ENCODE measurements at regions not wholly inside any gene's neighbourhood (a gene's known extent, or its start where the extent isn't known, plus 50 kb on each side); places are given as distances from the start of the nearest gene placed in this dataset.

DNA sequence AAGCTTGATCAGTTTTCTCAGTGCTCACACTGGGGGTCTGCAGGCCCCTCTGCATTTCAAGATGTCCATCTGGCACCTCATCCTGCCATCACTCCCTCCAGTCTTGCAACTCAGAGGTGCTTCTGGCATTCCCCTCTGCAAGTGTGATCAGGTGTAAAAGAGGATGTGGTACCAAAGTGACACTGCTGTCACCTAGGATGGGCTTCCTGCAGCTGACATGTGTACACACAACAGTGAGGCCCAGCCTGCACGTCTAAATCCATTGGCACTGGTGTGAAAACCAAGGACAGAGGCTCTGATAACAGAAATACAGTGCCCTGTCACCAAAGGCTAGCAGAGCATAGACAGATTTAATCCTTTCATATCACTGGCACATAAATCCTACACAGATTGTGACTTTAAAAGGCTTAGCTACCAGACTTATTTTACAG lies 162.5 kb upstream of the CELF2 start:
- Histone ChIP-seq H3K9me3 (ENCODE audit: control insufficient read depth in 4 of 4, low read length in 3 of 4) (peaks cover 0 to 1% (median 0%) of the 10 kb centered on the region in 4 donors), H3K4me1 (ENCODE audit: control insufficient read depth in 4 of 4, insufficient read depth in 4 of 4, low read length in 3 of 4) (no peaks in the 10 kb centered on the region), H3K27ac (ENCODE audit: low read depth in 1 of 2, low read length in 2 of 2) (no peak overlapping the region), H3K36me3 (ENCODE audit: control insufficient read depth in 4 of 4, insufficient read depth in 3 of 4, low read depth in 1 of 4, low read length in 3 of 4) (no peaks in the 10 kb centered on the region), H3K9ac (ENCODE audit: low read depth in 1 of 2, low read length in 2 of 2) (no peak overlapping the region), H3K4me3 (ENCODE audit: low read depth in 1 of 3, low read length in 3 of 3) (no peak overlapping the region), H3K27me3 (ENCODE audit: control insufficient read depth in 4 of 4, insufficient read depth in 4 of 4, low read length in 3 of 4) (no peaks in the 10 kb centered on the region)
- 9% methylated on average over 1 of the region's 1 CpG for WGBS
- DNase-seq (ENCODE audit: low spot score) = no peak
- TF ChIP-seq HNF4A (conservative IDR thresholded peaks at IDR 0.05) (no peak), GABPA (IDR thresholded peaks at IDR 0.05 in 1 of 2, conservative IDR thresholded peaks at IDR 0.05 in 1 of 2) (no peak), FOXA2 (IDR thresholded peaks at IDR 0.05) (no peak), FOXA1 (IDR thresholded peaks at IDR 0.05) (no peak), MAX (IDR thresholded peaks at IDR 0.05) (no peak), RAD21 (IDR thresholded peaks at IDR 0.05) (no peak), NR2F2 (IDR thresholded peaks at IDR 0.05) (no peak), ATF3 (IDR thresholded peaks at IDR 0.05) (no peak), REST (IDR thresholded peaks at IDR 0.05) (no peak), YY1 (IDR thresholded peaks at IDR 0.05) (no peak), JUND (IDR thresholded peaks at IDR 0.05) (no peak), SP1 (IDR thresholded peaks at IDR 0.05) (no peak), EGR1 (IDR thresholded peaks at IDR 0.05; ENCODE audit: low read depth in 2 of 2) (no peak)
- TF ChIP-seq, protein P1, sequence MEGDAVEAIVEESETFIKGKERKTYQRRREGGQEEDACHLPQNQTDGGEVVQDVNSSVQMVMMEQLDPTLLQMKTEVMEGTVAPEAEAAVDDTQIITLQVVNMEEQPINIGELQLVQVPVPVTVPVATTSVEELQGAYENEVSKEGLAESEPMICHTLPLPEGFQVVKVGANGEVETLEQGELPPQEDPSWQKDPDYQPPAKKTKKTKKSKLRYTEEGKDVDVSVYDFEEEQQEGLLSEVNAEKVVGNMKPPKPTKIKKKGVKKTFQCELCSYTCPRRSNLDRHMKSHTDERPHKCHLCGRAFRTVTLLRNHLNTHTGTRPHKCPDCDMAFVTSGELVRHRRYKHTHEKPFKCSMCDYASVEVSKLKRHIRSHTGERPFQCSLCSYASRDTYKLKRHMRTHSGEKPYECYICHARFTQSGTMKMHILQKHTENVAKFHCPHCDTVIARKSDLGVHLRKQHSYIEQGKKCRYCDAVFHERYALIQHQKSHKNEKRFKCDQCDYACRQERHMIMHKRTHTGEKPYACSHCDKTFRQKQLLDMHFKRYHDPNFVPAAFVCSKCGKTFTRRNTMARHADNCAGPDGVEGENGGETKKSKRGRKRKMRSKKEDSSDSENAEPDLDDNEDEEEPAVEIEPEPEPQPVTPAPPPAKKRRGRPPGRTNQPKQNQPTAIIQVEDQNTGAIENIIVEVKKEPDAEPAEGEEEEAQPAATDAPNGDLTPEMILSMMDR (IDR thresholded peaks at IDR 0.05; ENCODE audit: low read depth, low read length, missing input control) = no peak
- TF ChIP-seq, protein P2, sequence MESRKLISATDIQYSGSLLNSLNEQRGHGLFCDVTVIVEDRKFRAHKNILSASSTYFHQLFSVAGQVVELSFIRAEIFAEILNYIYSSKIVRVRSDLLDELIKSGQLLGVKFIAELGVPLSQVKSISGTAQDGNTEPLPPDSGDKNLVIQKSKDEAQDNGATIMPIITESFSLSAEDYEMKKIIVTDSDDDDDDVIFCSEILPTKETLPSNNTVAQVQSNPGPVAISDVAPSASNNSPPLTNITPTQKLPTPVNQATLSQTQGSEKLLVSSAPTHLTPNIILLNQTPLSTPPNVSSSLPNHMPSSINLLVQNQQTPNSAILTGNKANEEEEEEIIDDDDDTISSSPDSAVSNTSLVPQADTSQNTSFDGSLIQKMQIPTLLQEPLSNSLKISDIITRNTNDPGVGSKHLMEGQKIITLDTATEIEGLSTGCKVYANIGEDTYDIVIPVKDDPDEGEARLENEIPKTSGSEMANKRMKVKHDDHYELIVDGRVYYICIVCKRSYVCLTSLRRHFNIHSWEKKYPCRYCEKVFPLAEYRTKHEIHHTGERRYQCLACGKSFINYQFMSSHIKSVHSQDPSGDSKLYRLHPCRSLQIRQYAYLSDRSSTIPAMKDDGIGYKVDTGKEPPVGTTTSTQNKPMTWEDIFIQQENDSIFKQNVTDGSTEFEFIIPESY (IDR thresholded peaks at IDR 0.05) = no peak

DNA sequence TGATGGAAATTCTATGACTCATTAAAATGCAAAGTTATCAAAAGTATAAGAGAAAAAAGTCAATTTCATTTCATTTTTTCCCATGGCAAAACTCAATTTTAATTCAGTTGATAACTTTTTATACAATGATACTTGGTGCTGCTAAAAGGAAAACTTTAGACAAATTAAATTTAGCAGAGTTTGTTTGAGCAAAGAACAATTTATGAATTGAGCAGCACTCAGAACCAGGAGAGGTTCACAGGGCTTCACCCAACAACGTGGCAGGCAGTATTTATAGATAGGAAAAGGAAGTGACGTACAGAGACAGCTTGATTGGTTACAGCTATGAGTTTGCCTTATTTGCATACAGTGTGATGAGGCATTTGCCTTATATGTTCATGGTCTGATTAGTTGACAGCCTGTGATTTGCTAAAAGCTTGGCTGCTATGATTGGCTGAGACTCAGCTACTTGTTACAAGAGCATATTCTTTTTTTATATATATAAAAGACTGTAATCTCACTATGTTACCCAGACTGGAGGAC lies 157.2 kb upstream of the CELF2 start:
- no peak for DNase-seq (ENCODE audit: low spot score)
- H3K36me3 ChIP-seq (ENCODE audit: control insufficient read depth in 4 of 4, insufficient read depth in 3 of 4, low read depth in 1 of 4, low read length in 3 of 4) = no peaks in the 10 kb centered on the region
- H3K27ac ChIP-seq (ENCODE audit: low read depth in 1 of 2, low read length in 2 of 2) = no peak overlapping the region
- H3K9me3 ChIP-seq (ENCODE audit: control insufficient read depth in 4 of 4, low read length in 3 of 4) = peaks cover 0 to 3% (median 1%) of the 10 kb centered on the region in 4 donors
- 51% methylated on average over 2 of the region's 2 CpGs for WGBS
- no peak overlapping the region for H3K4me3 ChIP-seq (ENCODE audit: low read depth in 1 of 3, low read length in 3 of 3)
- no peak overlapping the region for H3K9ac ChIP-seq (ENCODE audit: low read depth in 1 of 2, low read length in 2 of 2)
- no peaks in the 10 kb centered on the region for H3K4me1 ChIP-seq (ENCODE audit: control insufficient read depth in 4 of 4, insufficient read depth in 4 of 4, low read length in 3 of 4)
- H3K27me3 ChIP-seq (ENCODE audit: control insufficient read depth in 4 of 4, insufficient read depth in 4 of 4, low read length in 3 of 4) = no peaks in the 10 kb centered on the region
- TF ChIP-seq REST (IDR thresholded peaks at IDR 0.05) (no peak), YY1 (IDR thresholded peaks at IDR 0.05) (no peak), EGR1 (IDR thresholded peaks at IDR 0.05; ENCODE audit: low read depth in 2 of 2) (no peak), HNF4G (IDR thresholded peaks at IDR 0.05) (no peak), FOXA2 (IDR thresholded peaks at IDR 0.05) (no peak), GABPA (IDR thresholded peaks at IDR 0.05 in 1 of 2, conservative IDR thresholded peaks at IDR 0.05 in 1 of 2) (no peak), HNF4A (conservative IDR thresholded peaks at IDR 0.05) (no peak), RXRA (IDR thresholded peaks at IDR 0.05) (no peak), NR2F2 (IDR thresholded peaks at IDR 0.05) (no peak), JUND (IDR thresholded peaks at IDR 0.05) (no peak), TAF1 (conservative IDR thresholded peaks at IDR 0.05) (no peak)
- TF ChIP-seq, protein P2 (IDR thresholded peaks at IDR 0.05) = no peak
